ENCODE measurements at regions not wholly inside any gene's neighbourhood (a gene's known extent, or its start where the extent isn't known, plus 50 kb on each side); places are given as distances from the start of the nearest gene placed in this dataset.

DNA sequence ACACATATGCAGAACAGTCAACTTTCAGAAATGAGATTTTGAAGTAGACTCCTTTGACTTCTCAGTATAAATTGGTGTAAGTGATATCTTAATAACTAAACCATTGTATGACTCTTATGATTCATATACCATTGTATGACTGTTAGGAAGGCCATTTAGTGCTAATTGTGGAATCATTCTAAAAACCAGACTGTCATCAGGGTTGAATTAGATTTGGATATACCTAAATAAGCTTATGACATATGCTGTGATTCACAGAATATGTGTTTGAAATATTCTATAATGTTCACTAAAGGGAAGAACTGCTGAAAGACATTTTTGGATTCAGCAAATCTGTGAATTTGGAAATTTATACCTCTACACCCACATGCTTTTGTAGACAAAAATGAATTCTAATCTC, 438.1 kb downstream of the MDFIC start:
- no peaks in the 10 kb centered on the region for H3K27me3 ChIP-seq
- no peak for DNase-seq
- TF ChIP-seq, protein P1, sequence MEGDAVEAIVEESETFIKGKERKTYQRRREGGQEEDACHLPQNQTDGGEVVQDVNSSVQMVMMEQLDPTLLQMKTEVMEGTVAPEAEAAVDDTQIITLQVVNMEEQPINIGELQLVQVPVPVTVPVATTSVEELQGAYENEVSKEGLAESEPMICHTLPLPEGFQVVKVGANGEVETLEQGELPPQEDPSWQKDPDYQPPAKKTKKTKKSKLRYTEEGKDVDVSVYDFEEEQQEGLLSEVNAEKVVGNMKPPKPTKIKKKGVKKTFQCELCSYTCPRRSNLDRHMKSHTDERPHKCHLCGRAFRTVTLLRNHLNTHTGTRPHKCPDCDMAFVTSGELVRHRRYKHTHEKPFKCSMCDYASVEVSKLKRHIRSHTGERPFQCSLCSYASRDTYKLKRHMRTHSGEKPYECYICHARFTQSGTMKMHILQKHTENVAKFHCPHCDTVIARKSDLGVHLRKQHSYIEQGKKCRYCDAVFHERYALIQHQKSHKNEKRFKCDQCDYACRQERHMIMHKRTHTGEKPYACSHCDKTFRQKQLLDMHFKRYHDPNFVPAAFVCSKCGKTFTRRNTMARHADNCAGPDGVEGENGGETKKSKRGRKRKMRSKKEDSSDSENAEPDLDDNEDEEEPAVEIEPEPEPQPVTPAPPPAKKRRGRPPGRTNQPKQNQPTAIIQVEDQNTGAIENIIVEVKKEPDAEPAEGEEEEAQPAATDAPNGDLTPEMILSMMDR (IDR thresholded peaks at IDR 0.05): no peak
- TF ChIP-seq POLR2A (IDR thresholded peaks at IDR 0.05) (no peak), EP300 (IDR thresholded peaks at IDR 0.05) (no peak)
- no peak overlapping the region for H3K27ac ChIP-seq
- no peaks in the 10 kb centered on the region for H3K4me1 ChIP-seq (ENCODE audit: insufficient read depth)
- intact Hi-C loops (cut with DNase I): no loop called here
- no peaks in the 10 kb centered on the region for H3K36me3 ChIP-seq
- no peak overlapping the region for H3K4me3 ChIP-seq
- H3K9me3 ChIP-seq: no peaks in the 10 kb centered on the region

DNA sequence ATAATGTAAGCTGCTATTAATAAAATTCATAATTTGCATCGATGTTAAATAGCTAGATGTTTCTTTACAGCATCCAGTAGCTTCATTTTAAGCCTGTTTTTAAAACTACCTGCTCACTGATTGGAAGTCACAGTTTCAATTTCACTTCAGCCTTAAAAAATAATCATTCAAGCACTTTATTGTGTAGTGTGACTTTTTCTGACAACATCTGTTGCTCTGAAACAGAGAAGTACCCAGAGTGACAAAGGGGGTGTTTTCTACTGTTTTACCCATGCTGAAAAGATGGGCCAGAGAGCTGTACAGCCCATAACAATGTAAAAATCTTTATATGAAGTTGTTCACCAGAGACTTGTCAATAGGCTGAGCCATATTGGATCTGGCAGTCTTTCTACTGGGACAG, 437.2 kb downstream of the MDFIC start:
- Histone ChIP-seq H3K4me1 (ENCODE audit: insufficient read depth) (no peaks in the 10 kb centered on the region), H3K27ac (no peak overlapping the region), H3K36me3 (no peaks in the 10 kb centered on the region), H3K27me3 (no peaks in the 10 kb centered on the region), H3K9me3 (no peaks in the 10 kb centered on the region), H3K4me3 (no peak overlapping the region)
- no peak for TF ChIP-seq POLR2A (IDR thresholded peaks at IDR 0.05)
- WGBS, 3 donors: 91 to 92% (median 91%) methylated on average over 1 of the region's 1 CpG
- intact Hi-C loops (cut with DNase I): no loop called here
- DNase-seq: no peak

DNA sequence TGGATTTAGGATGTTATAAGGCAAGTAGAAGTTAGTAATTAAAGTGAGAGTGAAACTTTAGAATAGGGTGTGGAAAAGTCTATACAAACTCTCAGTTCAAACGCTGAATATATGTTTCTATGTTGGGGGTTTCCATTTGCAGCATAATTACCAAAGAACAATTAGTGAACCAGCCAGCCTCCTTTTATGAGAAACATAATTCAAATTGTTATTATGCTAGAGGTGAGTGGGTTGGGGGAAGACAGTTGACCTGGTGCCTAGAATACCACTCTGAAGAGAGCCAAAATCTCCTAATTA, 435.8 kb downstream of the MDFIC start:
- no peak for TF ChIP-seq EP300 (IDR thresholded peaks at IDR 0.05)
- Histone ChIP-seq H3K27me3 (no peaks in the 10 kb centered on the region), H3K27ac (no peak overlapping the region), H3K36me3 (no peaks in the 10 kb centered on the region), H3K9me3 (no peaks in the 10 kb centered on the region), H3K4me3 (no peak overlapping the region), H3K4me1 (ENCODE audit: insufficient read depth) (no peaks in the 10 kb centered on the region)
- DNase-seq: no peak
- intact Hi-C loops (cut with DNase I): no loop called here
- WGBS, 3 donors: 73 to 84% (median 83%) methylated on average over 1 of the region's 1 CpG

DNA sequence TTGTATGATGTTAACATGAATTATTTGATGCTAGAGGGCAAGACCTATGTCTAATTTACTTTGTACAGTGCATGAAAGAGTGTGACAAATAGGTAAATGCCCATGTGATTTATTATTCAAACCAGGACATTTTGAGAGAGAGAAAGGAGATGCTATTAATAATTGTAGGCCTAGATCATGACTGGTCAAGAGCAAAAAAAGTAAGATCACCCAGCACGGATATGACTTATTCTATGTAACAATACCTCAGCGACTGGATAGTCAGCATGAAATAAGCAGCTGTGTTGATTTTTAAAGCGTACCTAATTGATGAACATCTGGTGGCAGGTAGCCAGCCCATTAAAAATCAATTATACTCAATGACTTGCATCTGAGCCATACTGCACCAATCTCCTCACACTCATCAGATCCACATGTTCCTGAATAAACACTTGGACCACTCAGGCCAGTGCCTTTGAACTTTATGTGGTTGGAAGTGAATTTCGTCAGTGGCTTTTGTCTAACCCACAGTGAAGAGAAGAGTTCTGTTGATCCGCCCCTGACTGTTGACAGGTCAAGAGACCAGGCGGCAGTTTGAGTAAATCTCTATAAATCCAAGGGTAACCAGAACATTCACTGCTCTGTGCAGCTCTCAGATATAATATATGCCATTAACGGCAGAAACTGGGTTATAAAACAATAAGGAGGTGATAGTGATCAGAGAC, 435.3 kb downstream of the MDFIC start:
- intact Hi-C loops (cut with DNase I): no loop called here
- no peaks in the 10 kb centered on the region for H3K9me3 ChIP-seq
- TF ChIP-seq EP300 (IDR thresholded peaks at IDR 0.05): no peak
- TF ChIP-seq, protein P1 (IDR thresholded peaks at IDR 0.05): no peak
- TF ChIP-seq POLR2A (IDR thresholded peaks at IDR 0.05): no peak
- WGBS, 3 donors: 85 to 90% (median 89%) methylated on average over 7 of the region's 7 CpGs
- no peak overlapping the region for H3K27ac ChIP-seq
- H3K4me1 ChIP-seq (ENCODE audit: insufficient read depth): no peaks in the 10 kb centered on the region
- no peak overlapping the region for H3K4me3 ChIP-seq
- no peaks in the 10 kb centered on the region for H3K36me3 ChIP-seq
- no peak for DNase-seq
- H3K27me3 ChIP-seq: no peaks in the 10 kb centered on the region

DNA sequence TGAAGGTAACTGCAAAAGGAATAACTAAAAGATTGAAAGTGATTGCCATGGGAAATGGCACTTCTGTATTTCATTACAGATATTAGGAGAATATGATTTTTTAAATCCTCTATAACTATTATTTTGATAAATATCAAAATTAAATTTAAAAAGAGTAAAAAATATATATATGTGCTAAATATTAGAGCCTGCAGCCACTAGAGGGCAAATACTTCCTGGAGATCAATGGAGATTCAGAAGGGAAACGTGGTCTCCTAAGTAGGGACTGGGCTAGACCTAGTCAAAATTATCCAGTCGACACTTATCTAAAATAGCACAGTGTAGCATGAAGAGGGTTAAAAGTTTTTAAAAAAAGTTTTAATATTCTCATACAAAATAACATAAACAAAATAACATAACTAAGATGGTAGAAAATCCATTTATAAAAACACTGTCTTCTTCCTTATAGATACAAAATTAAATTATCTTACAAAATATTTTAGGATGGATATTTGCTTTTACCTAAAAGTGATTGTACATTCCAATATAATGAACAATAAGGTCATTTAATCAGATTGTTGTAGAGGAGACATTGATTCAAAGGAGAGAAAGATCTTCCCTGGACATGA, 434.3 kb downstream of the MDFIC start:
- Histone ChIP-seq H3K9me3 (no peaks in the 10 kb centered on the region), H3K27me3 (no peaks in the 10 kb centered on the region), H3K27ac (no peak overlapping the region), H3K36me3 (no peaks in the 10 kb centered on the region), H3K4me1 (ENCODE audit: insufficient read depth) (no peaks in the 10 kb centered on the region), H3K4me3 (no peak overlapping the region)
- 19 to 36% (median 23%) methylated on average over 2 of the region's 2 CpGs for WGBS, 3 donors
- TF ChIP-seq EP300 (IDR thresholded peaks at IDR 0.05) (no peak), POLR2A (IDR thresholded peaks at IDR 0.05) (no peak)
- TF ChIP-seq, protein P1 (IDR thresholded peaks at IDR 0.05): no peak
- no peak for DNase-seq
- intact Hi-C loops (cut with DNase I): no loop called here

Data from ovary (tissue), 7 donors.